Stimulated activated CD8-positive, alpha-beta memory T cell treated with anti-CD3 and anti-CD28 coated beads, Interleukin-15, amount 100 ng/mL, for 24 hours (primary cell): ENCODE measurements at regions not wholly inside any gene's neighbourhood (a gene's known extent, or its start where the extent isn't known, plus 50 kb on each side); places are given as distances from the start of the nearest gene placed in this dataset.
"Not testable (repeated sequence)": the region's sequence is repeated elsewhere in the genome, so short reads cannot be mapped to it uniquely, and the experiment has no call there.

ENCODE experiments used
- DNase-seq: peaks from one replicate; pipeline ENCODE4 v3.0.0-alpha.2; 2020; ENCODE audit warnings: low read depth

GRCh38 chr16:72455743-72456659, 284.0 kb upstream of the PMFBP1 start:
- DNase-seq = no peak

- not testable (repeated sequence) for DNase-seq
Observed at GRCh38 chr16:72453856-72454255, 281.9 kb upstream of the PMFBP1 start.

- no peak for DNase-seq
Observed at GRCh38 chr16:72444696-72445095, 272.7 kb upstream of the PMFBP1 start.

- no peak for DNase-seq
Observed at GRCh38 chr16:72443809-72444208, 271.9 kb upstream of the PMFBP1 start.

GRCh38 chr16:72442385-72443158, 270.6 kb upstream of the PMFBP1 start:
- no peak for DNase-seq

GRCh38 chr16:72437891-72438290, 265.9 kb upstream of the PMFBP1 start:
- no peak for DNase-seq

GRCh38 chr16:72434159-72434558, 262.2 kb upstream of the PMFBP1 start:
- DNase-seq = no peak

- no peak for DNase-seq
Observed at GRCh38 chr16:72430121-72430520, 258.2 kb upstream of the PMFBP1 start.

- no peak for DNase-seq
Observed at GRCh38 chr16:72429671-72430081, 257.7 kb upstream of the PMFBP1 start.

GRCh38 chr16:72428681-72429376, 256.9 kb upstream of the PMFBP1 start:
- DNase-seq = no peak

- no peak for DNase-seq
Observed at GRCh38 chr16:72427783-72428331, 255.9 kb upstream of the PMFBP1 start.

GRCh38 chr16:72427051-72427782, 255.3 kb upstream of the PMFBP1 start:
- no peak for DNase-seq

- DNase-seq = no peak
Observed at GRCh38 chr16:72426386-72426785, 254.4 kb upstream of the PMFBP1 start.

- no peak for DNase-seq
Observed at GRCh38 chr16:72425571-72426341, 253.8 kb upstream of the PMFBP1 start.

- DNase-seq = no peak
Observed at GRCh38 chr16:72424757-72425156, 252.8 kb upstream of the PMFBP1 start.

GRCh38 chr16:72422308-72422897, 250.4 kb upstream of the PMFBP1 start:
- no peak for DNase-seq

- DNase-seq = no peak
Observed at GRCh38 chr16:72419638-72420037, 247.7 kb upstream of the PMFBP1 start.

GRCh38 chr16:72415379-72415778, 243.4 kb upstream of the PMFBP1 start:
- no peak for DNase-seq

GRCh38 chr16:72410492-72410891, 238.5 kb upstream of the PMFBP1 start:
- DNase-seq = no peak

GRCh38 chr16:72409423-72409822, 237.5 kb upstream of the PMFBP1 start:
- no peak for DNase-seq
